Fibroblast of lung (primary cell): ENCODE measurements at regions not wholly inside any gene's neighbourhood (a gene's known extent, or its start where the extent isn't known, plus 50 kb on each side); places are given as distances from the start of the nearest gene placed in this dataset.

Source experiments
- DNase-seq, 2 donors: peaks; one replicate each; pipeline versions ENCODE4 v3.0.0 to v3.0.0-alpha.2; 2010; ENCODE audit warnings: low read depth in 2 of 2
- H2AFZ ChIP-seq: 2 replicates; pipeline ENCODE4 v1.5.1; 2012; ENCODE audit warnings: low read length, control low read depth, inconsistent platforms
- H3K27ac ChIP-seq: 2 replicates; pipeline ENCODE4 v1.5.1; 2011; ENCODE audit warnings: low read length, control low read depth; ENCODE audit not compliant: insufficient read depth
- H3K27me3 ChIP-seq: 2 replicates; pipeline ENCODE4 v1.5.1; 2011; ENCODE audit warnings: mild to moderate bottlenecking, low read length; ENCODE audit not compliant: control insufficient read depth, insufficient read depth
- H3K36me3 ChIP-seq: 2 replicates; pipeline ENCODE4 v1.5.1; 2011; ENCODE audit warnings: low read length; ENCODE audit not compliant: control insufficient read depth, insufficient read depth
- H3K4me1 ChIP-seq: 2 replicates; pipeline ENCODE4 v1.5.1; 2011; ENCODE audit warnings: low read length; ENCODE audit not compliant: control insufficient read depth, insufficient read depth; ENCODE audit errors: extremely low read depth
- H3K4me2 ChIP-seq: 2 replicates; pipeline ENCODE4 v1.5.1; 2011; ENCODE audit warnings: low read length, control low read depth; ENCODE audit not compliant: insufficient read depth; ENCODE audit errors: extremely low read depth
- H3K4me3 ChIP-seq, 4 experiments: fragments of 200-600 bp in 1 of 4; sonication (generic) in 1 of 4; replicated peaks in 1 of 4; 2 replicates each; pipeline ENCODE4 v1.5.1; 2011 to 2016; ENCODE audit warnings: low read length in 4 of 4, low read depth in 3 of 4, mild to moderate bottlenecking in 3 of 4, control low read depth in 2 of 4, inconsistent platforms in 1 of 4, mixed read lengths in 1 of 4; ENCODE audit not compliant: insufficient read depth in 1 of 4; ENCODE audit errors: control extremely low read depth in 1 of 4
- H3K79me2 ChIP-seq: 2 replicates; pipeline ENCODE4 v1.5.1; 2012; ENCODE audit warnings: mild to moderate bottlenecking, low read length, inconsistent platforms; ENCODE audit not compliant: control insufficient read depth, insufficient read depth
- H3K9ac ChIP-seq: 2 replicates; pipeline ENCODE4 v1.5.1; 2011; ENCODE audit warnings: mild to moderate bottlenecking, low read length, control low read depth; ENCODE audit not compliant: insufficient read depth
- H3K9me3 ChIP-seq: 2 replicates; pipeline ENCODE4 v1.5.1; 2012; ENCODE audit warnings: low read depth, low read length; ENCODE audit not compliant: control insufficient read depth, insufficient read depth
- H4K20me1 ChIP-seq: 2 replicates; pipeline ENCODE4 v1.5.1; 2011; ENCODE audit warnings: low read length; ENCODE audit not compliant: control insufficient read depth, insufficient read depth; ENCODE audit errors: extremely low read depth
- EZH2 ChIP-seq: IDR thresholded peaks from 2 replicates; pipeline ENCODE4 v1.5.1; 2012; ENCODE audit warnings: low read length, control low read depth, mild to moderate bottlenecking; ENCODE audit errors: missing control alignments
- TF ChIP-seq, protein P1 (sequence below), 2 donors: IDR thresholded peaks in 1 of 2; conservative IDR thresholded peaks in 1 of 2; 1 replicate in 1 of 2; 2 replicates in 1 of 2; pipeline ENCODE4 v1.5.1; 2011 to 2012; ENCODE audit warnings: low read length in 2 of 2, control low read depth in 1 of 2, inconsistent platforms in 1 of 2, low read depth in 1 of 2, mild to moderate bottlenecking in 1 of 2

DNA sequence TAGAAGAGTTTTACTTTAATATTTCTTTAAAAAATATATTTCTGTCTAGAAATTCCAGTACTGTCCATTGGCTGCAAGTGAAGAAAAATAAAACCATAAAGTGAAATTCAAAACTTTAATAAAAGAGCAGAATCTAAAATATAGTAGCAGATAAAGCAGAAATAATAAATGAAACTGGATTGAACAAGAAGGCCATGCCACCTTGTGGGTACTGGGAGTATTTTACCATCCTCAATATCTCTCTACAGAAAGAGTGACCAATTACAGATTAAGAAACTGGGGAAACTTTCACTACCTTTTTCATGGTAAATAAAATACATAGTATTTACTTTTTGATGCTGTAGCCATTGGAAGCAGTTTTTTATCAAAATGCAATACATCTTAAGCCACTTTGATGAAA lies 220.5 kb downstream of the BCAT1 start:
- Histone ChIP-seq H3K9ac (no peak overlapping the region), H3K27me3 (no peaks in the 10 kb centered on the region), H3K79me2 (no peaks in the 10 kb centered on the region), H3K36me3 (no peaks in the 10 kb centered on the region), H3K4me3 (no peak overlapping the region), H3K4me2 (no peak overlapping the region), H3K4me1 (no peaks in the 10 kb centered on the region), H4K20me1 (no peaks in the 10 kb centered on the region), H3K27ac (no peak overlapping the region), H2AFZ (no peak overlapping the region), H3K9me3 (no peaks in the 10 kb centered on the region)
- DNase-seq = peak; percentile 35 to 72
- TF ChIP-seq, protein P1, sequence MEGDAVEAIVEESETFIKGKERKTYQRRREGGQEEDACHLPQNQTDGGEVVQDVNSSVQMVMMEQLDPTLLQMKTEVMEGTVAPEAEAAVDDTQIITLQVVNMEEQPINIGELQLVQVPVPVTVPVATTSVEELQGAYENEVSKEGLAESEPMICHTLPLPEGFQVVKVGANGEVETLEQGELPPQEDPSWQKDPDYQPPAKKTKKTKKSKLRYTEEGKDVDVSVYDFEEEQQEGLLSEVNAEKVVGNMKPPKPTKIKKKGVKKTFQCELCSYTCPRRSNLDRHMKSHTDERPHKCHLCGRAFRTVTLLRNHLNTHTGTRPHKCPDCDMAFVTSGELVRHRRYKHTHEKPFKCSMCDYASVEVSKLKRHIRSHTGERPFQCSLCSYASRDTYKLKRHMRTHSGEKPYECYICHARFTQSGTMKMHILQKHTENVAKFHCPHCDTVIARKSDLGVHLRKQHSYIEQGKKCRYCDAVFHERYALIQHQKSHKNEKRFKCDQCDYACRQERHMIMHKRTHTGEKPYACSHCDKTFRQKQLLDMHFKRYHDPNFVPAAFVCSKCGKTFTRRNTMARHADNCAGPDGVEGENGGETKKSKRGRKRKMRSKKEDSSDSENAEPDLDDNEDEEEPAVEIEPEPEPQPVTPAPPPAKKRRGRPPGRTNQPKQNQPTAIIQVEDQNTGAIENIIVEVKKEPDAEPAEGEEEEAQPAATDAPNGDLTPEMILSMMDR (conservative IDR thresholded peaks at IDR 0.05 in 1 of 2, IDR thresholded peaks at IDR 0.05 in 1 of 2; ENCODE audit: low read depth in 1 of 2, low read length in 2 of 2) = peak; percentile 51 to 72
- TF ChIP-seq EZH2 = no peak

DNA sequence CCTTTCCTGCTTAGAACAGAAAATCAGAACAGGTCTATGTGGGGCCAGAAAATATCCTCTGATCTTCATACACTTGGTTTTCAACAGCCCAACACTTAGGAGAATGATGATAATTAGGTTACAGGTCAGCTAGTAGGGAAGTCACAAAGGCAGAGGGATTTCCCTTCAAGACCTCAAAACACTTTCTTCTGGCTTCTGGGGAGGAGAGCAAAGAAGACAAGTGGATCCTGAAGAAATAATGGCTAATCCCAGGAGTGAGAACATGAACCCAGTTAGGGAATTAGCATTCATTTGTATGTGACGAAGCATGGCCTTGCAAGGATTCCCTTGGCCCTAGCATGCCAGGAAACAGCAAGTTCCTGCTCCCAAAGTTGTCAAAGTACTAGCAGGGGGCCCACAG lies 223.3 kb downstream of the BCAT1 start:
- Histone ChIP-seq H3K4me2 (no peak overlapping the region), H3K27ac (no peak overlapping the region), H4K20me1 (no peaks in the 10 kb centered on the region), H3K9ac (no peak overlapping the region), H3K4me3 (no peak overlapping the region), H3K79me2 (no peaks in the 10 kb centered on the region), H3K9me3 (no peaks in the 10 kb centered on the region), H3K36me3 (no peaks in the 10 kb centered on the region), H3K27me3 (no peaks in the 10 kb centered on the region), H3K4me1 (no peaks in the 10 kb centered on the region), H2AFZ (no peak overlapping the region)
- DNase-seq = no peak
- no peak for TF ChIP-seq EZH2
- TF ChIP-seq, protein P1 (conservative IDR thresholded peaks at IDR 0.05 in 1 of 2, IDR thresholded peaks at IDR 0.05 in 1 of 2; ENCODE audit: low read depth in 1 of 2, low read length in 2 of 2) = no peak

DNA sequence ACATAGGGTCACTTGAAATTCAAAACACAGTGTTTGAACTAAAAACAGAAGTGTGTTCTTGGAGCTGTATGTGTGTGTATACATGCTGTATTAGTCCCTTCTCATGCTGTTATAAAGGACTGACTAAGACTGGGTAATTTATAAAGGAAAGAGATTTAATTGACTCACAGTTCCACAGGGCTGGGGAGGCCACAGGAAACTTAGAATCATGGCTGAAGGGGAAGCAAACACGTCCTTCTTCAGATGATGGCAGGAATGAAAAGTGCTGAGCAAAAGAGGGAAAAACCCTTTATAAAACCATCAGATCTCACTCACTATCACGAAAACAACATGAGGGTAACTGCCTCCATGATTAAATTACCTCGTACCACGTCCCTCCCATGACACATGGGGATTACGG lies 224.1 kb downstream of the BCAT1 start:
- Histone ChIP-seq H3K4me1 (no peaks in the 10 kb centered on the region), H3K4me2 (no peak overlapping the region), H3K9me3 (no peaks in the 10 kb centered on the region), H3K9ac (no peak overlapping the region), H3K79me2 (no peaks in the 10 kb centered on the region), H2AFZ (no peak overlapping the region), H3K36me3 (no peaks in the 10 kb centered on the region), H3K4me3 (no peak overlapping the region), H3K27me3 (no peaks in the 10 kb centered on the region), H4K20me1 (no peaks in the 10 kb centered on the region), H3K27ac (no peak overlapping the region)
- TF ChIP-seq, protein P1 (conservative IDR thresholded peaks at IDR 0.05 in 1 of 2, IDR thresholded peaks at IDR 0.05 in 1 of 2; ENCODE audit: low read depth in 1 of 2, low read length in 2 of 2) = no peak
- TF ChIP-seq EZH2 = no peak
- no peak for DNase-seq
